HCT116 (cell line): ENCODE measurements at regions not wholly inside any gene's neighbourhood (a gene's known extent, or its start where the extent isn't known, plus 50 kb on each side); places are given as distances from the start of the nearest gene placed in this dataset.

Source experiments
- ATF3 ChIP-seq: IDR thresholded peaks from 2 replicates; pipeline ENCODE4 v1.6.1; 2012
- CEBPB ChIP-seq: IDR thresholded peaks from 2 replicates; pipeline ENCODE4 v1.6.1; 2012; ENCODE audit warnings: low read depth
- EZH2 ChIP-seq: fragments of 200-600 bp; sonication (generic); IDR thresholded peaks from 2 replicates; pipeline ENCODE4 v1.6.1; 2017; ENCODE audit warnings: antibody characterized with exemption, mixed run types
- JUND ChIP-seq: IDR thresholded peaks from 2 replicates; pipeline ENCODE4 v1.6.1; 2012
- MAX ChIP-seq: IDR thresholded peaks from 2 replicates; pipeline ENCODE4 v1.6.1; 2012
- POLR2A ChIP-seq: IDR thresholded peaks from 2 replicates; pipeline ENCODE4 v1.7.0; 2011; ENCODE audit warnings: borderline replicate concordance; ENCODE audit not compliant: insufficient read depth, insufficient read length; ENCODE audit errors: extremely low read depth
- POLR2AphosphoS5 ChIP-seq: IDR thresholded peaks from 2 replicates; pipeline ENCODE4 v1.6.1; 2011; ENCODE audit warnings: mild to moderate bottlenecking, low read depth, low read length, moderate library complexity
- RAD21 ChIP-seq: IDR thresholded peaks from 2 replicates; pipeline ENCODE4 v1.6.1; 2012; ENCODE audit warnings: low read depth, mild to moderate bottlenecking
- SIN3A ChIP-seq: IDR thresholded peaks from 2 replicates; pipeline ENCODE4 v1.6.1; 2012; ENCODE audit warnings: low read depth
- SP1 ChIP-seq: IDR thresholded peaks from 2 replicates; pipeline ENCODE4 v1.6.1; 2012; ENCODE audit warnings: low read depth
- SRF ChIP-seq: IDR thresholded peaks from 2 replicates; pipeline ENCODE4 v1.6.1; 2012; ENCODE audit warnings: low read depth
- TF ChIP-seq, protein P1 (sequence below), 3 experiments: fragments of 200-600 bp in 1 of 3; sonication (generic) in 1 of 3; IDR thresholded peaks in 2 of 3; conservative IDR thresholded peaks in 1 of 3; 2 replicates each; pipeline ENCODE4 v1.5.1; 2012 to 2017; ENCODE audit warnings: low read depth in 2 of 3, low read length in 2 of 3, antibody characterized with exemption in 1 of 3, borderline replicate concordance in 1 of 3, control low read depth in 1 of 3, mild to moderate bottlenecking in 1 of 3, mixed read lengths in 1 of 3, mixed run types in 1 of 3, moderate library complexity in 1 of 3; ENCODE audit not compliant: insufficient read depth in 1 of 3

DNA sequence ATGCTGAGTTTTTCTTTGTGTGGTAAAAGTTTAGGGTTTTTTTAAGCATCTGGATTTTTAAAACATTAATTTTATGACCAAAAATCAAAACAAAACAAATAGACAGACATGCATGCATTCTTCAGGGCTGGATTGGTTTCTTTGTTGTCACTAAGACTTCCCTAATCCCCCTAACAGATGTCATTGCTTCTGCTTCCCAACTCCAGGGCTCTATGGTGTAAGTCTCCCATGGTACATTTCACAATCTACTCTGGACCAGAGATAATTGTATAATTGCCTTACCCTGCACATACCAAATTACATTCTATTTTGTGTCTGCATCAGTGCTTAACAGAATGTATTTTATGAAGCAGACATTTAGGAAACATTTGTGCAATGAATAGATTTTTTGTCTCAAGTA lies 529.1 kb upstream of the SMIM31 start:
- TF ChIP-seq SRF (no peak), SIN3A (no peak), POLR2A (no peak), POLR2AphosphoS5 (no peak), RAD21 (no peak), JUND (no peak), ATF3 (no peak), SP1 (no peak), MAX (no peak), CEBPB (no peak), EZH2 (no peak)
- TF ChIP-seq, protein P1, sequence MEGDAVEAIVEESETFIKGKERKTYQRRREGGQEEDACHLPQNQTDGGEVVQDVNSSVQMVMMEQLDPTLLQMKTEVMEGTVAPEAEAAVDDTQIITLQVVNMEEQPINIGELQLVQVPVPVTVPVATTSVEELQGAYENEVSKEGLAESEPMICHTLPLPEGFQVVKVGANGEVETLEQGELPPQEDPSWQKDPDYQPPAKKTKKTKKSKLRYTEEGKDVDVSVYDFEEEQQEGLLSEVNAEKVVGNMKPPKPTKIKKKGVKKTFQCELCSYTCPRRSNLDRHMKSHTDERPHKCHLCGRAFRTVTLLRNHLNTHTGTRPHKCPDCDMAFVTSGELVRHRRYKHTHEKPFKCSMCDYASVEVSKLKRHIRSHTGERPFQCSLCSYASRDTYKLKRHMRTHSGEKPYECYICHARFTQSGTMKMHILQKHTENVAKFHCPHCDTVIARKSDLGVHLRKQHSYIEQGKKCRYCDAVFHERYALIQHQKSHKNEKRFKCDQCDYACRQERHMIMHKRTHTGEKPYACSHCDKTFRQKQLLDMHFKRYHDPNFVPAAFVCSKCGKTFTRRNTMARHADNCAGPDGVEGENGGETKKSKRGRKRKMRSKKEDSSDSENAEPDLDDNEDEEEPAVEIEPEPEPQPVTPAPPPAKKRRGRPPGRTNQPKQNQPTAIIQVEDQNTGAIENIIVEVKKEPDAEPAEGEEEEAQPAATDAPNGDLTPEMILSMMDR (IDR thresholded peaks at IDR 0.05 in 2 of 3, conservative IDR thresholded peaks at IDR 0.05 in 1 of 3; ENCODE audit: borderline replicate concordance in 1 of 3, insufficient read depth in 1 of 3, low read depth in 2 of 3, low read length in 2 of 3), result no peak
